Stromal cell of bone marrow (primary cell): ENCODE measurements at regions not wholly inside any gene's neighbourhood (a gene's known extent, or its start where the extent isn't known, plus 50 kb on each side); places are given as distances from the start of the nearest gene placed in this dataset.

Source experiments
- DNase-seq: peaks from one replicate; pipeline ENCODE4 v3.0.0-alpha.2; 2012; ENCODE audit warnings: low read depth

GRCh38 chr5:173689737-173690360, 73.4 kb upstream of the BOD1 start:
- DNase-seq: no peak

DNA sequence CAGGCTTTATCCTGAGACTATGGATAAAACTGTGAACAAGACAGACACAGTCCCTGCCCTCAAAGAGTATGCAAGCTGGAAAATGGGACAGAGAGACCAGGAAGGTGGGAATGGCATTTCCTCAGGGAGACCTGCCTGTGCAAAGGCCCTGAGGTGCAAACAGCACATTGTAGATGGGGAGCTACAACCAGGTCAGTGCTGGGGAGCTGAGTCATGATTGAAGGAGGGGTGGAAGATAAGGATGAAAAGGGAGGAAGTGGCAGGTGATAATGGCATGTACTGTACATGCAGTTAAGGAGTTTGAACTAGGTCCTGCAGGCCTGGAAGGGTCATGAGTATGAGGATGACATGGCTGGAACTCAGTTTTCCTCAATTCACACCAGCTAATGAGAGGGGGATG, 75.5 kb upstream of the BOD1 start:
- no peak for DNase-seq

GRCh38 chr5:173693670-173694069, 77.2 kb upstream of the BOD1 start:
- no peak for DNase-seq

- DNase-seq: no peak
Measured at GRCh38 chr5:173696216-173696615, 79.8 kb upstream of the BOD1 start.

DNA sequence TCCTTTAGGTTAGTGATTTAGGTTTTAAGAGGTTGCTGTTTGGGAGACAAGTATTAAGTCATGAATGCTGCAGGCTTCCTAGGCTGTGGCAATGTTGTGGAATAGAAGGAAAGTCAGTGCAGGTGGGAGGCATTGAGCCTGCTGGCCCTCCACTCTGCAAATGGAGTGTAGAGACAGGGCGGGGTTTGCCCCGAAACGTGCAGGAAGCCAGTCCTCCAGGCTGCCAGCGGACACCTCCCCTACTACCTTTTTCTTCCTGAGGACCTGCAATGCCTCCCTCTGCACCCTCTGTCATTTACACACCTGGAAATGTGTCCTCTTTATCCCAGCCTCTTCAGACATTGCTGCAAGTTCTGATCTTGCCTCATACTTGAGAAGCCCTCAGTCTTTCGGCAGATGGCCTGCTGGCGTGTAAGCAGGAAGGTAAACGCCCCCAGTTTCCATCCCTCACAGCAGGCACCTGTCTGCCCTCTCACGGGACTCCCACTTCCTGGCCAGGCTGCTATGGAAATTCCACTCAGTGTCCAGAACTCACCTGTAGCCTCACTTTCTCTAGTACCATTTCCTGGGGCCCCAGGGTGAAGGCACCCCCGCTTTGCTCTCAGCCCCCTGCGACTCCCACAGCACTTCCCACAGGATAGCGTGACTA, 81.6 kb upstream of the BOD1 start:
- DNase-seq: no peak

GRCh38 chr5:173699966-173700365, 83.5 kb upstream of the BOD1 start:
- DNase-seq: no peak

DNA sequence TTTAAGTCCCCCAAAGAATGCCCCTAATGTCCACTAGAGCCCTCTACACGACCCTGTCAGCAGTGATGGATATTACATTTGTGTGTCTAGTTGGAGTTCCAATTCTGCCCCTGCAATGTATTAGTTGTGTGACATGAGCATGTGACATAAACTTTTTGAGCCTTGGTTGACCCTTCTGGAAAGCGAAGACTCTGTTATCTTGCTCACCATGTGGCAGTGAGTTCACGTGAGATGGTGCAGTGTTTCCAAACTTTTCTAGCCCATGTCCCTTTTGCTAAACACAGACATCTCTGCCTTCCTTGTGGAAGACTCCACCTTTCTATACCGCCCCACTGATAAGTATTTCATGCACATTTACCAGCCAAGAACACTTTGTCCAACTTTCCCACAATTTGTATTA, 87.0 kb upstream of the BOD1 start:
- no peak for DNase-seq

GRCh38 chr5:173704615-173705511, 88.4 kb upstream of the BOD1 start:
- no peak for DNase-seq

DNA sequence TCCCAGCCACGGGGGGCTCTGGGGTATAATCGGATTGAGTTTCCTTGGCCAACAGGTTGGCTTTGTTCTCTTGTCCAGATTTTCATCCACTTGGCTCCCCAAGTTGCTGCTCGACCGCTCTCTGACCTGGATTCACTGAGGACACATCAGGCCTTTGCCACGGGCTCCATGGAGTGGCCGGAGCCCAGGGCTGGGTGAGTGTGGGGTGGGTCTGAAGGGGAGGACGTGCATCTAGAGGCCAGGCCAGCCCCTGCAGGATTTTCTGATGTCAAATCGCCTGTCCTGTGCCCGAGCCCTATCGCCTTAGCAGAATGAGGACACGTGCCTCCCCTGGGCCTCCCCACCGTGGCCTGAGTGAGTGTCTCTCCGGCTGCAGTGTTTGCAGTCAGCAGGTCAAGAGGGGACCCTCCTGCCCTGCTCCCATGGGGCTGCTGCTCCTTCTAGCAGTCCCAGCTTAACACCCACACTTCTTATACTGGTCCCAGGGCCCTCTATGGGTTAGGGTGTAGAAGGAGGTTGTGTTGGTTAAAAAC, 89.1 kb upstream of the BOD1 start:
- no peak for DNase-seq

DNA sequence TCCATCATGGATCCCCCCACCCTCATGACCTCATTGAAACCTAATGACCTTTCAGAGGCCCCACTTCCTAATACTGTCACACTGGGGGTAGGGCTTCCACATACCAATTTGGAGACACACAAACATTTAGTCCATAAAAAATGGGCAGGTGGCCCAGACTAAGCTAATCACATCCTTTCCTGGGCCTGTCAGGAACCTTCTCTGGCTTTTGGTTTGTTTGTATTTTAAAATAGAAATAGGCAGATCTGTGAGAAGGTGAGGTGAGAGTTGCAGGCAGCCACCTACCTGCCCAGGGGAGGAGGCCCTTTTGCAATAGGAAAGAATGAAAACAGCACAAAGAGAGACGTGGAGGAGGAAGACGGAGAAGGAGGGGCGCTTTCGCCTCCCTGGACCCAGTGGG, 90.2 kb upstream of the BOD1 start:
- no peak for DNase-seq

- DNase-seq: peak; percentile 91
Measured at GRCh38 chr5:173707392-173707791, 90.9 kb upstream of the BOD1 start.

GRCh38 chr5:173709145-173709544, 92.7 kb upstream of the BOD1 start:
- no peak for DNase-seq

DNA sequence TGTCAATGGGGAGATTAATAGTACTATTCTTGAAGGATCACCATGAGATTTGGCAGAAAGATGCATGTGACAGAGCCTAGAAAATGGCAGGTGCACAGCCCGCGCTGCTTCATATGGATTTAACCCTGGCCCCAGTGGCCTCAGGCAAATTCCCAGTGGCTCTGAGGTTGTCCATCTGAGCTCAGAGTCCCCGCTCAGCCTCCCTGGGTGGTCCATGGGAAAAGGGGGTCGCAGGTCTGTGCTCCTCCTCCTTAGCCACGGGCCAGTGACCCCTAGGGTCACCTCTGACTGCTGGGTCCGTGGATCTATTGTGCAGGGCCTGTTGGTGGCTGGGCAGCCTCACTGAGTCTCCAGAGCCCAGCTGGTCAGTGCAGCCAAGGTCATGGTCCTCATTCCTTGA, 93.3 kb upstream of the BOD1 start:
- no peak for DNase-seq

DNA sequence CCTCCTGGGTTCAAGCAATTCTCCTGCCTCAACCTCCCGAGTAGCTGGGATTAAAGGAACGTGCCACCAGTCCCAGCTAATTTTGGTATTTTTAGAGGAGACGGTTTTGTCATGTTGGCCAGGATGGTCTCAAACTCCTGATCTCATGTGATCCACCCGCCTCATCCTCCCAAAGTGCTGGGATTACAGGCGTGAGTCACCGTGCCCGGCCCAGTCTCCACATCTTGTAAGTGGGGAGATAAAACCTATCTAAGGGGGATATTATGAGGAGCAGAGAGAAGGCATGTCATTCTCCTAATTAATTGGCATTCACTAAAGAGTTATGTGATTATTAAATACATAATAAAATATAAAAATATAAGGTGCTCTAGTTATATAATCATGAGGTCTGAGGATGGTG, 94.1 kb upstream of the BOD1 start:
- DNase-seq: no peak

- no peak for DNase-seq
Measured at GRCh38 chr5:173711466-173711865, 95.0 kb upstream of the BOD1 start.

DNA sequence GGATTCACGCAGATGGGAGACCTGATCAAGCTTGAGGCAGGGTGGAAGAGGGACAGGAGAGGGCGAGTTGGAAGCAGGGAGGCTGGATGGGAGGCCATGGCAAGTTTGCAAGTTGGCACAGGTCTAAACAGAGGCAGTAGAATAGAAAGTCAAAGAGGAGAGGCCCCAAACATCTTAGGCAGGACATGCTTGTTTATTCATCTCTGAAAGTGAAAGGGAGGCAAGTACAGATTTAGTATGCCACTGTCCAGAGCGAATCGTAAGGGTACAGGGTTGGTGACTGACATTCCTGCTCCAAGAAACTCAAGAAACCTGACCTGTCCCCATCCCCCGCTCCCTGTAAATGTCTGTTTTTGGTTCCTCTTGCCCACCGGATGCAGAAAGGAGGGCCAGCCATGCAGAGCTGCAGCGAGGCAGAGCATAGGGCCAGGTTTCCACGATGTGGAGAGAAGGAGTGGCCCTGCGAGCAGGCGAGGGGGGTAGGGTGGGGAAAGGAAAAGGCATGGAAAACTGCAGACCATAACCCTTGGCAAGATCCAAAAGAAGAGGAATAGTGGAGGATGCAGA, 96.2 kb upstream of the BOD1 start:
- DNase-seq: no peak

DNA sequence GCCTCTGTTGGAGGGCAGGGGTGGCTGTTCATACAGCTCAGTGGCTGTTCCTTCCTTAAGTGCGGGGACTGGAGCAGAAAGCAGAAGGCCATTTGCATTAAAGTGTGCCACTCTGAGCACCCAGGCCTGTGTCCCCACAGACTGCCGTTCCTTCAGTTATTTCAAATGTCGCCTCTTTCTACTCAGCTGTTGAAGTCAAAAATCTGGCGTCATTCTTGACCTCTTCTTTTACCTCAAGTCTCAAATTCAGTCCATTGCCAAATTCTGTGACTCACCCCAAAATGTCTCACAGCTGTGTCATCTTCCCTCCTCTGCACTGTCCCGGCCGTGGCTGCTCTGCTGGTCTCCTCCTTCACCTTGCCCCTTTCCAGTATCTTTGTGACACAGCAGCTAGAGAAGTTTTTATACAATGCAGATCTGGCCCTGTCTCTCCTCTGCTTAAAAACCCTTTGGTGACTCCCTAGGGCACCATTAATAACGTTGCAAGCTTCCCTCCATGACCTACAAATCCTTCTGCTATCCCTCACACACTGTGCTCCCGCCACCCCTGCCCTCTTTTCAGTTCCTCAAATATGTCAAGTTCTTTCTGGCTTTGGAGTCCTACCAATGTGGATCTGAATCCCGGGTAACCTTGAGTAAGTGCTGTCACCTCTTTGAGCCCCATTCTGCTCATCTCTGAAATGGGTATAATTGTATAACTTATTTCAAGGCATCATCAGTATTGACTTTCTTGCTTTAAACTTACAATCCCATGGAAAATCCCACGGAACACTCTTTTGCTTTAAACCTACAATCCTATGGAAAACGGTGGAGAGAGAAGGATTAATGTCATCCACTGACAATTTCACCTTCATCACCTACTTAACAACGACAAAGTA, 98.3 kb upstream of the BOD1 start:
- peak; percentile 73 for DNase-seq

GRCh38 chr5:173715607-173716006, 99.2 kb upstream of the BOD1 start:
- no peak for DNase-seq

DNA sequence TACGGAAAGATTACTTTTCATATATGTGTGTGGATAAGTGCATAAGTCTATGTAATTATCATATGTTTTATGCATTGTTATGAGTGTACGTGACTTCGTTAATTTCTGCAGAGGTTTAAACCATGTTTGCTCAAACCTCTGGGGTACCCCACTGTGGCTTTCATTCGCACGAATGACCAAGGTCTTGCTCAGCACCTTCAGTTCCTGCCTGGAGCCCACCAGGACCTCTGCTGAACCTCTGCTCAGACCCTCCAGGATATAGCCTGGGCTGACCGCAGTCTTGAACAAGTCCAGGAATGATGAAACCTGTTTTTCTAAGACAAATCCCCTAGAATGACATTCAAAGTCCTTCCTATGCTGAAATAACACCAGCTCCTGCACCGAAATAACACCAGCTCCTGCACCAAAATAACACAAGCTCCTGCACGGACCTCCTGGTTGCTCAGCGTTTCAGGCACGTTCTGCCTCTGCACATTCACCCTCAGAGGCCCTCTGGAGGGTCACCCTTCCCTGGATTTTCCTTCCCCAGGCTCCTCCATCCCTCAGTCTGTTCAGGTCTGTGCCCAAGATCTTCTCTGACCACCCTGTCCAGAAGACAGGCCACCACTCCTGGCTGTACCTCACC, 99.7 kb upstream of the BOD1 start:
- DNase-seq: no peak

- no peak for DNase-seq
Measured at GRCh38 chr5:173717959-173718358, 101.5 kb upstream of the BOD1 start.

DNA sequence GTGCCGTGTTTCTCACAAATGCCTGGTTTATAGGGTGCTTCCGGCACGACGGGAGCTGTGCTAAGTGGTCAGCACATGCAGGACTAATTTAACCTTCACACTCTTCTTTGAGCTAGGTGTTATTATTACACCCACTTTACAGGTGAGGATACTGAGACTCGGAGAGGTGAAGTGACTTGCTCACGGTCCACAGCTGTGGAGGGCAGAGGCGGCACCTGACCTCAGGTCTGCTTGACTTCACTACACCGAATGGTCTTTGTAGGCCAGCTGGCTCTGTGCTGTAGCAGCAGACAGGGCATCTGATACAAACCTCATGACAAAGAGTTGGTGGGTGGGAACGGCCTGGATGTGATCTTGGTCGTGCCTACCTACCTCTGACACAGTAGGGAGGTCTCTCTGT, 102.0 kb upstream of the BOD1 start:
- DNase-seq: no peak
